ENCODE measurements at regions not wholly inside any gene's neighbourhood (a gene's known extent, or its start where the extent isn't known, plus 50 kb on each side); places are given as distances from the start of the nearest gene placed in this dataset.

GRCh38 chr4:180811556-180811955 lies 1431.6 kb upstream of the TENM3 start:
- H3K27ac ChIP-seq (ENCODE audit: insufficient read depth, low read length, poor library complexity, severe bottlenecking) = no peak overlapping the region
- H3K9me3 Mint-ChIP-seq = peaks cover 0 to 18% (median 4%) of the 10 kb centered on the region in 7 donors
- no peak overlapping the region for H3K4me3 Mint-ChIP-seq
- no peaks in the 10 kb centered on the region for H3K36me3 Mint-ChIP-seq
- no peaks in the 10 kb centered on the region for H3K36me3 ChIP-seq (ENCODE audit: control insufficient read depth, insufficient read depth, low read length)
- ATAC-seq (ENCODE audit: low read depth in 2 of 2) (no peak), DNase-seq (no peak)
- H3K4me3 ChIP-seq (ENCODE audit: low read depth, low read length) = no peak overlapping the region
- H3K9me3 ChIP-seq (ENCODE audit: control insufficient read depth in 2 of 2, low read length in 2 of 2) = no peaks in the 10 kb centered on the region
- no peaks in the 10 kb centered on the region for H3K4me1 Mint-ChIP-seq
- H3K4me1 ChIP-seq (ENCODE audit: control insufficient read depth, insufficient read depth, low read length, poor library complexity, severe bottlenecking) = no peaks in the 10 kb centered on the region
- no peaks in the 10 kb centered on the region for H3K27me3 Mint-ChIP-seq
- no peaks in the 10 kb centered on the region for H3K27me3 ChIP-seq (ENCODE audit: control insufficient read depth, insufficient read depth, low read length)
- no peak overlapping the region for H3K27ac Mint-ChIP-seq

- H3K4me1 ChIP-seq (ENCODE audit: control insufficient read depth, insufficient read depth, low read length, poor library complexity, severe bottlenecking) = no peaks in the 10 kb centered on the region
- Mint-ChIP-seq H3K4me1 (no peaks in the 10 kb centered on the region), H3K36me3 (no peaks in the 10 kb centered on the region), H3K27ac (no peak overlapping the region), H3K9me3 (peaks cover 0 to 14% (median 4%) of the 10 kb centered on the region in 7 donors), H3K4me3 (peak overlapping the region in 1 of 4 donors; percentile 54), H3K27me3 (no peaks in the 10 kb centered on the region)
- H3K9me3 ChIP-seq (ENCODE audit: control insufficient read depth in 2 of 2, low read length in 2 of 2) = no peaks in the 10 kb centered on the region
- H3K27ac ChIP-seq (ENCODE audit: insufficient read depth, low read length, poor library complexity, severe bottlenecking) = no peak overlapping the region
- no peak for DNase-seq
- no peaks in the 10 kb centered on the region for H3K36me3 ChIP-seq (ENCODE audit: control insufficient read depth, insufficient read depth, low read length)
- no peaks in the 10 kb centered on the region for H3K27me3 ChIP-seq (ENCODE audit: control insufficient read depth, insufficient read depth, low read length)
- no peak for ATAC-seq (ENCODE audit: low read depth in 2 of 2)
- no peak overlapping the region for H3K4me3 ChIP-seq (ENCODE audit: low read depth, low read length)
Measured at GRCh38 chr4:180812783-180813182, 1430.4 kb upstream of the TENM3 start.

DNA sequence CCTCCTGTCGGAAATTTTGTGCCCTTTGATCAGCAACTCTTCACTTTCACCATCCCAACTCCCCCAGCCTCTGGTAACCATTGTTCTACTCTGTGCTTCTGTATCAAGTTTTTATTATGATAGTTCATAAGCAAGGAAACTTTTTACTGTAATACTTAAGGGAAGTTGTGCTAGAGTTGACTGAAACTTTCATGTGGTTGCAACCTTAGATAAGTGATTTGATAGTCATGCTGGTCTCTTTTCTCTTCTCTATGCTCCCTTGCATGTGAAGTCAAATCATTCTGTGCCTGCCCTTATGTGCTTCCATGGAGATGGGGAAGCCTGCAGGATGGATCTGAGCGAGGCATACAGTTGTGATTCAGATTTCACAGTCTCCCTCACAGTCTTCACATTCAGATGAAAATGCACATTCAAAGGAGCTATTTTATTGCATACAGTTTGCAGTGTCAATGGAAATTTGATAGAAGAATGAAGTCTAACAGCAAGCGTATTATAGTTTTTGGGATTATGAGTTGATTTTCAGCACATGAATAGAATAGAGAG lies 1428.3 kb upstream of the TENM3 start:
- no peaks in the 10 kb centered on the region for H3K27me3 Mint-ChIP-seq
- no peaks in the 10 kb centered on the region for H3K36me3 ChIP-seq (ENCODE audit: control insufficient read depth, insufficient read depth, low read length)
- H3K27ac ChIP-seq (ENCODE audit: insufficient read depth, low read length, poor library complexity, severe bottlenecking) = no peak overlapping the region
- no peaks in the 10 kb centered on the region for H3K36me3 Mint-ChIP-seq
- no peak overlapping the region for H3K4me3 Mint-ChIP-seq
- H3K9me3 Mint-ChIP-seq = peaks cover 1 to 15% (median 5%) of the 10 kb centered on the region in 7 donors
- H3K27ac Mint-ChIP-seq = no peak overlapping the region
- H3K4me1 ChIP-seq (ENCODE audit: control insufficient read depth, insufficient read depth, low read length, poor library complexity, severe bottlenecking) = no peaks in the 10 kb centered on the region
- no peak overlapping the region for H3K4me3 ChIP-seq (ENCODE audit: low read depth, low read length)
- H3K4me1 Mint-ChIP-seq = no peaks in the 10 kb centered on the region
- H3K27me3 ChIP-seq (ENCODE audit: control insufficient read depth, insufficient read depth, low read length) = no peaks in the 10 kb centered on the region
- DNase-seq (no peak), ATAC-seq (ENCODE audit: low read depth in 2 of 2) (no peak)
- no peaks in the 10 kb centered on the region for H3K9me3 ChIP-seq (ENCODE audit: control insufficient read depth in 2 of 2, low read length in 2 of 2)

DNA sequence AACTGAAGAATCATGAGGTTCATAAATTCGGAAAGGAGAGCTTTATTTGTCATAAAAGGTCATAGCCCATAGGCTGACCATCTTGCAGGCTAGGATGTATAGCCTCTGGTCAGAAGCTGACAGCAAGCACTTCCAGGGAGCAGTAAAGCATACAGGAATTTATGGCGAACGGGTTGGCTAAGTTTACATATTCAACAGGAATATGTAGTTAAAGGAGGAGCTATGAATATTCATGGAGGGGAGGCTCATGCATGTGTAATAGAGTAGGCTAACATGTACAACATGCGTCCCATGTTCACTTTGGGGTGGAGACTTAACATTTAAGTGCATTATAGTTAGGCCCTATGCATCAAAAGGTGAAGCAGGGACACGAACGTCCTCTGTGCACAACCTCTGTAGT lies 1425.7 kb upstream of the TENM3 start:
- H3K4me3 Mint-ChIP-seq = no peak overlapping the region
- no peak for DNase-seq
- no peak overlapping the region for H3K4me3 ChIP-seq (ENCODE audit: low read depth, low read length)
- no peaks in the 10 kb centered on the region for H3K4me1 Mint-ChIP-seq
- no peaks in the 10 kb centered on the region for H3K36me3 ChIP-seq (ENCODE audit: control insufficient read depth, insufficient read depth, low read length)
- no peaks in the 10 kb centered on the region for H3K36me3 Mint-ChIP-seq
- no peak overlapping the region for H3K27ac Mint-ChIP-seq
- H3K9me3 Mint-ChIP-seq = peaks cover 1 to 19% (median 7%) of the 10 kb centered on the region in 7 donors
- no peak for ATAC-seq (ENCODE audit: low read depth in 2 of 2)
- H3K9me3 ChIP-seq (ENCODE audit: control insufficient read depth in 2 of 2, low read length in 2 of 2) = no peaks in the 10 kb centered on the region
- no peaks in the 10 kb centered on the region for H3K27me3 Mint-ChIP-seq
- H3K27me3 ChIP-seq (ENCODE audit: control insufficient read depth, insufficient read depth, low read length) = no peaks in the 10 kb centered on the region
- no peaks in the 10 kb centered on the region for H3K4me1 ChIP-seq (ENCODE audit: control insufficient read depth, insufficient read depth, low read length, poor library complexity, severe bottlenecking)
- H3K27ac ChIP-seq (ENCODE audit: insufficient read depth, low read length, poor library complexity, severe bottlenecking) = no peak overlapping the region

DNA sequence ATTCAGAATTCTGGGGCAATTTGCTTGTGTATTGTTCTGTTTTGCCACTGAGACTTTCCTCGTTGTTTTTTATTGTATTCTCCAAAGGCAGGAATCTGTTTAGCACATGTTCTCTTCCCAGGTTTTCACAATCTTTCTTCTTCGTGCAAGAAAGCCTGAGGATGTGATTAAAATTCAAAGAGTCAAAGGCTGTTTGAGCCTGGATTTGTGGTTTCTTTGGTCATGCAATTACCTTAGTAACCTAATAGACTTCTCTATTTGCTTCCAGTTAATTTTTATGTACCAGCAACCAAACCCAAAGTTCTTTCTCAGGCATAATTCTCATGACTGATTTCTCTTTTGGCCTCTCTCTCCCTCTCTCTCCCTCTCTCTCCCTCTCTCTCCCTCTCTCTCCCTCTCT lies 1420.1 kb upstream of the TENM3 start:
- H3K4me3 ChIP-seq (ENCODE audit: low read depth, low read length) = no peak overlapping the region
- H3K27me3 Mint-ChIP-seq = no peaks in the 10 kb centered on the region
- DNase-seq = no peak
- peaks cover 0 to 3% of the 10 kb centered on the region in 2 experiments for H3K9me3 ChIP-seq (ENCODE audit: control insufficient read depth in 2 of 2, low read length in 2 of 2)
- H3K36me3 Mint-ChIP-seq = no peaks in the 10 kb centered on the region
- H3K27ac Mint-ChIP-seq = no peak overlapping the region
- no peaks in the 10 kb centered on the region for H3K36me3 ChIP-seq (ENCODE audit: control insufficient read depth, insufficient read depth, low read length)
- peaks cover 1 to 13% (median 8%) of the 10 kb centered on the region in 7 donors for H3K9me3 Mint-ChIP-seq
- no peaks in the 10 kb centered on the region for H3K4me1 ChIP-seq (ENCODE audit: control insufficient read depth, insufficient read depth, low read length, poor library complexity, severe bottlenecking)
- H3K27me3 ChIP-seq (ENCODE audit: control insufficient read depth, insufficient read depth, low read length) = no peaks in the 10 kb centered on the region
- ATAC-seq (ENCODE audit: low read depth in 2 of 2) = no peak
- no peak overlapping the region for H3K27ac ChIP-seq (ENCODE audit: insufficient read depth, low read length, poor library complexity, severe bottlenecking)
- H3K4me3 Mint-ChIP-seq = no peak overlapping the region
- H3K4me1 Mint-ChIP-seq = peaks cover 0 to 2% (median 0%) of the 10 kb centered on the region in 4 donors

- peaks cover 0 to 9% (median 6%) of the 10 kb centered on the region in 7 donors for H3K9me3 Mint-ChIP-seq
- DNase-seq = no peak
- no peaks in the 10 kb centered on the region for H3K36me3 Mint-ChIP-seq
Measured at GRCh38 chr4:180827232-180828009, 1415.8 kb upstream of the TENM3 start.

GRCh38 chr4:180828455-180829018 lies 1414.7 kb upstream of the TENM3 start:
- Histone ChIP-seq H3K36me3 (ENCODE audit: control insufficient read depth, insufficient read depth, low read length) (no peaks in the 10 kb centered on the region), H3K27me3 (ENCODE audit: control insufficient read depth, insufficient read depth, low read length) (no peaks in the 10 kb centered on the region), H3K4me3 (ENCODE audit: low read depth, low read length) (no peak overlapping the region), H3K4me1 (ENCODE audit: control insufficient read depth, insufficient read depth, low read length, poor library complexity, severe bottlenecking) (no peaks in the 10 kb centered on the region), H3K27ac (ENCODE audit: insufficient read depth, low read length, poor library complexity, severe bottlenecking) (no peak overlapping the region), H3K9me3 (ENCODE audit: control insufficient read depth in 2 of 2, low read length in 2 of 2) (no peaks in the 10 kb centered on the region)
- no peaks in the 10 kb centered on the region for H3K27me3 Mint-ChIP-seq
- ATAC-seq (ENCODE audit: low read depth in 2 of 2) = no peak
- peaks cover 0 to 2% (median 0%) of the 10 kb centered on the region in 4 donors for H3K4me1 Mint-ChIP-seq
- H3K9me3 Mint-ChIP-seq = peaks cover 1 to 10% (median 6%) of the 10 kb centered on the region in 7 donors
- DNase-seq = peak in 1 of 3 donors; percentile 2
- no peak overlapping the region for H3K4me3 Mint-ChIP-seq
- H3K36me3 Mint-ChIP-seq = no peaks in the 10 kb centered on the region
- H3K27ac Mint-ChIP-seq = no peak overlapping the region

More at GRCh38 chr4:180827232-180828009, 1415.8 kb upstream of the TENM3 start:
- no peak overlapping the region for H3K4me3 Mint-ChIP-seq
- no peak overlapping the region for H3K27ac Mint-ChIP-seq
- no peak overlapping the region for H3K4me3 ChIP-seq (ENCODE audit: low read depth, low read length)
- H3K36me3 ChIP-seq (ENCODE audit: control insufficient read depth, insufficient read depth, low read length) = no peaks in the 10 kb centered on the region
- no peak for ATAC-seq (ENCODE audit: low read depth in 2 of 2)
- peaks cover 0 to 3% of the 10 kb centered on the region in 2 experiments for H3K9me3 ChIP-seq (ENCODE audit: control insufficient read depth in 2 of 2, low read length in 2 of 2)
- H3K27me3 ChIP-seq (ENCODE audit: control insufficient read depth, insufficient read depth, low read length) = no peaks in the 10 kb centered on the region
- peaks cover 0 to 2% (median 0%) of the 10 kb centered on the region in 4 donors for H3K4me1 Mint-ChIP-seq
- H3K4me1 ChIP-seq (ENCODE audit: control insufficient read depth, insufficient read depth, low read length, poor library complexity, severe bottlenecking) = no peaks in the 10 kb centered on the region
- H3K27me3 Mint-ChIP-seq = no peaks in the 10 kb centered on the region
- H3K27ac ChIP-seq (ENCODE audit: insufficient read depth, low read length, poor library complexity, severe bottlenecking) = no peak overlapping the region
